K562 (cell line): ENCODE measurements at regions not wholly inside any gene's neighbourhood (a gene's known extent, or its start where the extent isn't known, plus 50 kb on each side); places are given as distances from the start of the nearest gene placed in this dataset.

Experiments
- ATAC-seq: fragments of 200-7000 bp; cut with Tn5 transposase; 3 replicates; pipeline ENCODE4 v1.9.1; 2020; ENCODE audit warnings: moderate library complexity
- BruUV-seq: library from RNA; stranded (reverse); fragments of 400-500 nt; replicated peaks from 2 replicates; lab custom pipeline; 2021; lab: Mats Ljungman, UMichigan
- CTCF ChIA-PET: fragments of 300-600 bp; formaldehyde crosslinking; extraction: SDS; loops from one replicate; lab custom pipeline; 2021; ENCODE audit warnings: low intra/inter-chr PET ratio; lab: Yijun Ruan, JAX
- POLR2A ChIA-PET: fragments of 300-600, 350-650 bp; sonication (Branson Sonifier 250); formaldehyde crosslinking; extraction: SDS; loops from one replicate; lab custom pipeline; 2021; ENCODE audit warnings: antibody characterized with exemption, inconsistent platforms; lab: Yijun Ruan, JAX
- DNase-seq, 4 experiments: peaks; one replicate each; pipeline versions ENCODE4 v3.0.0 to v3.0.0-alpha.2; 2011 to 2018; ENCODE audit warnings: low spot score in 3 of 4, mixed read lengths in 3 of 4; ENCODE audit errors: extremely low read depth in 1 of 4
- FAIRE-seq: peaks from 2 replicates; lab custom pipeline; 2011; peaks lifted over from hg19 to GRCh38; lab: Jason Lieb, UNC
- H2AFZ ChIP-seq: 2 replicates; pipeline ENCODE4 v1.6.0; 2011; ENCODE audit warnings: low read depth, low read length, control low read depth, inconsistent platforms
- H3K27ac ChIP-seq: fragments of 200-600 bp; 3 replicates; pipeline ENCODE4 v1.8.0; 2011; ENCODE audit warnings: low read depth, mild to moderate bottlenecking, control low read depth, inconsistent platforms, low read length, moderate library complexity, mixed read lengths; ENCODE audit errors: extremely low read depth
- H3K27me3 ChIP-seq, 2 experiments: fragments of 300-600 bp in 1 of 2; 2 replicates in 1 of 2; 3 replicates in 1 of 2; pipeline versions ENCODE4 v1.6.0 to v1.8.0; 2011; ENCODE audit warnings: inconsistent platforms in 2 of 2, low read length in 2 of 2, mild to moderate bottlenecking in 1 of 2, mixed read lengths in 1 of 2, moderate library complexity in 1 of 2; ENCODE audit not compliant: control insufficient read depth in 2 of 2, insufficient read depth in 2 of 2
- H3K36me3 ChIP-seq: fragments of 300-600 bp; 3 replicates; pipeline ENCODE4 v1.8.0; 2011; ENCODE audit warnings: mild to moderate bottlenecking, low read length, inconsistent platforms; ENCODE audit not compliant: control insufficient read depth, insufficient read depth
- H3K4me1 ChIP-seq, 2 experiments: fragments of 200-600 bp in 1 of 2; replicated peaks in 1 of 2; 2 replicates in 1 of 2; 3 replicates in 1 of 2; pipeline versions ENCODE4 v1.5.1 to v1.8.0; 2011; ENCODE audit warnings: inconsistent platforms in 2 of 2, low read length in 2 of 2, mild to moderate bottlenecking in 1 of 2, mixed read lengths in 1 of 2, moderate library complexity in 1 of 2; ENCODE audit not compliant: control insufficient read depth in 2 of 2, insufficient read depth in 2 of 2
- H3K4me2 ChIP-seq: 2 replicates; pipeline ENCODE4 v1.6.1; 2011; ENCODE audit warnings: low read length, control low read depth, inconsistent platforms, mixed read lengths; ENCODE audit not compliant: insufficient read depth
- H3K4me3 ChIP-seq: fragments of 200-600 bp; sonication (generic), shearing (Covaris generic); 2 replicates; pipeline ENCODE4 v1.5.1; 2016; ENCODE audit warnings: control low read depth, inconsistent platforms
- H3K79me2 ChIP-seq: fragments of 200-600 bp; 3 replicates; pipeline ENCODE4 v1.8.0; 2011; ENCODE audit warnings: low read length, inconsistent platforms; ENCODE audit not compliant: control insufficient read depth, insufficient read depth
- H3K9ac ChIP-seq, 2 experiments: 2 replicates each; pipeline versions ENCODE4 v1.6.0 to v1.6.1; 2011; ENCODE audit warnings: low read depth in 2 of 2, low read length in 2 of 2, control low read depth in 1 of 2, inconsistent platforms in 1 of 2, mild to moderate bottlenecking in 1 of 2, mixed read lengths in 1 of 2; ENCODE audit not compliant: insufficient read depth in 1 of 2
- H3K9me1 ChIP-seq: one replicate; pipeline ENCODE4 v1.6.0; 2011; ENCODE audit warnings: inconsistent platforms, mild to moderate bottlenecking, low read length, moderate library complexity; ENCODE audit not compliant: control insufficient read depth, insufficient read depth
- H3K9me3 ChIP-seq: replicated peaks from 2 replicates; pipeline ENCODE4 v1.5.1; 2011; ENCODE audit warnings: low read depth, low read length, inconsistent platforms; ENCODE audit not compliant: control insufficient read depth, insufficient read depth
- H4K20me1 ChIP-seq: replicated peaks from 2 replicates; pipeline ENCODE4 v1.6.1; 2011; ENCODE audit warnings: low read length, inconsistent platforms, mixed read lengths; ENCODE audit not compliant: control insufficient read depth, insufficient read depth
- CTBP1 ChIP-seq: fragments of 450-650 bp; IDR thresholded peaks from 2 replicates; pipeline ENCODE4 v1.6.1; 2016; ENCODE audit warnings: borderline replicate concordance
- CTCF ChIP-seq, 3 experiments: IDR thresholded peaks in 2 of 3; conservative IDR thresholded peaks in 1 of 3; 2 replicates each; pipeline ENCODE4 v1.5.1; 2011 to 2012; ENCODE audit warnings: low read length in 3 of 3, mild to moderate bottlenecking in 3 of 3, control low read depth in 2 of 3, improper control_type of control experiment in 1 of 3, inconsistent platforms in 1 of 3, low read depth in 1 of 3, mixed read lengths in 1 of 3, moderate library complexity in 1 of 3; ENCODE audit not compliant: insufficient read depth in 2 of 3
- MCM7 ChIP-seq, 2 experiments: fragments of 450-650 bp; IDR thresholded peaks; 2 replicates each; pipeline ENCODE4 v1.6.1; 2016 to 2018
- MED1 ChIP-seq: sonication (generic); formaldehyde crosslinking; IDR thresholded peaks from 2 replicates; pipeline ENCODE4 v1.8.1; 2023; ENCODE audit warnings: missing genetic modification reagents, borderline replicate concordance
- MTA2 ChIP-seq: fragments of 450-650 bp; IDR thresholded peaks from 2 replicates; pipeline ENCODE4 v1.6.1; 2016; ENCODE audit warnings: low read depth
- POLR3A ChIP-seq: IDR thresholded peaks from 2 replicates; pipeline ENCODE4 v1.6.1; 2011; ENCODE audit warnings: borderline replicate concordance, mild to moderate bottlenecking, moderate library complexity; ENCODE audit not compliant: insufficient read length, insufficient read depth; ENCODE audit errors: extremely low read depth
- SAFB ChIP-seq: fragments of 200-400 bp; formaldehyde crosslinking; IDR thresholded peaks from 2 replicates; pipeline ENCODE4 v1.6.1; 2017; ENCODE audit warnings: low read depth, low read length, borderline replicate concordance
- SMARCA5 ChIP-seq: fragments of 450-650 bp; IDR thresholded peaks from 2 replicates; pipeline ENCODE4 v1.6.1; 2016
- SOX6 ChIP-seq: fragments of 450-650 bp; IDR thresholded peaks from 2 replicates; pipeline ENCODE4 v1.6.1; 2014; ENCODE audit warnings: mild to moderate bottlenecking
- STAT5B ChIP-seq: fragments of 250-450 bp; sonication (Bioruptor Pico); IDR thresholded peaks from 2 replicates; pipeline ENCODE4 v1.8.0; 2021; ENCODE audit warnings: mild to moderate bottlenecking, inconsistent platforms
- ZBTB12 ChIP-seq: fragments of 250-450 bp; sonication (Bioruptor Pico); IDR thresholded peaks from 2 replicates; pipeline ENCODE4 v1.4.0; 2020
- ZKSCAN3 ChIP-seq: fragments of 250-450 bp; sonication (Bioruptor Pico); IDR thresholded peaks from 2 replicates; pipeline ENCODE4 v1.4.0; 2020
- ZNF134 ChIP-seq: fragments of 250-450 bp; sonication (Bioruptor Pico); conservative IDR thresholded peaks from 2 replicates; pipeline ENCODE4 v1.4.0; 2020
- WGBS: fragments of 100-300 bp; shearing (Covaris generic); methylation state at CpG from one replicate; pipeline ENCODE4 v1.1.6; 2016; ENCODE audit warnings: low coverage, mixed read lengths; ENCODE audit not compliant: insufficient coverage; ENCODE audit errors: missing lambda C conversion rate; 5-methylcytosine and 5-hydroxymethylcytosine counted together
- in situ Hi-C: fragments of 300-500 bp; cut with MboI; formaldehyde crosslinking; loops from 4 replicates; pipeline ENCODE4 v1.15.0; 2018; ENCODE audit warnings: inconsistent platforms, mixed read lengths
- intact Hi-C: fragments of 100-400 bp; cut with micrococcal nuclease; formaldehyde crosslinking; loops from 2 replicates; pipeline ENCODE4 v1.14.2; 2022
- TF ChIP-seq, protein P1 (sequence below): fragments of 250-450 bp; sonication (Bioruptor Pico); IDR thresholded peaks from 2 replicates; pipeline ENCODE4 v1.4.0; 2020; ENCODE audit warnings: mild to moderate bottlenecking

- intact Hi-C loops (no loop called here), in situ Hi-C loops (no loop called here)
- no peak for ATAC-seq
- FAIRE-seq, result no peak
- Histone ChIP-seq H3K4me3 (no peak overlapping the region), H3K36me3 (no peaks in the 10 kb centered on the region), H4K20me1 (no peaks in the 10 kb centered on the region), H3K9me3 (no peaks in the 10 kb centered on the region), H3K9ac (no peak overlapping the region), H3K4me1 (no peaks in the 10 kb centered on the region), H3K27me3 (no peaks in the 10 kb centered on the region), H3K27ac (no peak overlapping the region), H3K79me2 (no peaks in the 10 kb centered on the region), H3K4me2 (no peak overlapping the region), H3K9me1 (no peaks in the 10 kb centered on the region), H2AFZ (no peak overlapping the region)
- DNase-seq, result peak in 1 of 4 experiments; percentile 3
- under 1% methylated on average over 12 of the region's 12 CpGs for WGBS
- no peak for TF ChIP-seq ZNF134 (CRISPR knock-in tag)
- TF ChIP-seq MED1 (CRISPR knock-in tag), result no peak
- no peak for TF ChIP-seq SMARCA5
- peak in 1 of 3 experiments; percentile 13; a peak in 1 of 6 replicates for TF ChIP-seq CTCF (IDR thresholded peaks at IDR 0.05 in 2 of 3, conservative IDR thresholded peaks at IDR 0.05 in 1 of 3; ENCODE audit: insufficient read depth in 2 of 3, low read depth in 1 of 3, low read length in 3 of 3)
- no TSS peak for BruUV-seq
- CTCF ChIA-PET, result no interaction called here
- POLR2A ChIA-PET, result no interaction called here
These were observed 166.8 kb upstream of the GRIK2 start for GRCh38 chr6:101226677-101227135.

DNA sequence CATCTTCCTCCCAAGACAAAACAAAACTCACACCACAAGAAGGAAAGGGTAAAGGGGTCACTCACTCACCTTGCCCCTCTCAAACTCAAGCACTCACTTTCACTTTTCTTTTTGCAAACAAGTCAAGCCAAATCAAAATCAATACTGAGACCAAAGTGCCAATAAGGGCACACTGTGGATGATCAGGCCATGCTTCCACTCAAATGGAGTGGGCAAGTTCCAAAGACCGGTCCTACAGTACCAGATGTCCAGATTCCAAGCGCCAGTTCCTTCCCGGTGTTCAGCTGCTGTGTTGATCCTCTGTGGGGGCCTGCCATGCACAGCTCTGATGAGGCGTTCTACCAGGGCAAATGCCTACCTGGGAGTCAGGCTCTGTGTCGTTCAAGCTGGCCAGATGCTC is 162.6 kb upstream of the GRIK2 start:
- H3K36me3 ChIP-seq, result no peaks in the 10 kb centered on the region
- no peak overlapping the region for H3K9ac ChIP-seq
- no peak overlapping the region for H3K4me3 ChIP-seq
- no peak for FAIRE-seq
- ChIA-PET CTCF (no interaction called here), POLR2A (no interaction called here)
- no peak overlapping the region for H3K27ac ChIP-seq
- H3K9me1 ChIP-seq, result no peaks in the 10 kb centered on the region
- H3K4me2 ChIP-seq, result no peak overlapping the region
- no peak for ATAC-seq
- DNase-seq, result no peak
- no TSS peak for BruUV-seq
- WGBS, result 0% methylated on average over 5 of the region's 5 CpGs
- intact Hi-C loops (no loop called here), in situ Hi-C loops (no loop called here)
- no peaks in the 10 kb centered on the region for H3K79me2 ChIP-seq
- no peaks in the 10 kb centered on the region for H4K20me1 ChIP-seq
- no peaks in the 10 kb centered on the region for H3K9me3 ChIP-seq
- no peaks in the 10 kb centered on the region for H3K4me1 ChIP-seq
- H3K27me3 ChIP-seq, result no peaks in the 10 kb centered on the region
- no peak overlapping the region for H2AFZ ChIP-seq
- TF ChIP-seq STAT5B (CRISPR knock-in tag) (no peak), ZKSCAN3 (CRISPR knock-in tag) (no peak), SAFB (no peak), MCM7 (IDR thresholded peaks at IDR 0.05) (no peak), CTBP1 (no peak), POLR3A (no peak), ZNF134 (CRISPR knock-in tag) (no peak), SOX6 (no peak), MTA2 (no peak), ZBTB12 (CRISPR knock-in tag) (no peak)
- TF ChIP-seq, protein P1, sequence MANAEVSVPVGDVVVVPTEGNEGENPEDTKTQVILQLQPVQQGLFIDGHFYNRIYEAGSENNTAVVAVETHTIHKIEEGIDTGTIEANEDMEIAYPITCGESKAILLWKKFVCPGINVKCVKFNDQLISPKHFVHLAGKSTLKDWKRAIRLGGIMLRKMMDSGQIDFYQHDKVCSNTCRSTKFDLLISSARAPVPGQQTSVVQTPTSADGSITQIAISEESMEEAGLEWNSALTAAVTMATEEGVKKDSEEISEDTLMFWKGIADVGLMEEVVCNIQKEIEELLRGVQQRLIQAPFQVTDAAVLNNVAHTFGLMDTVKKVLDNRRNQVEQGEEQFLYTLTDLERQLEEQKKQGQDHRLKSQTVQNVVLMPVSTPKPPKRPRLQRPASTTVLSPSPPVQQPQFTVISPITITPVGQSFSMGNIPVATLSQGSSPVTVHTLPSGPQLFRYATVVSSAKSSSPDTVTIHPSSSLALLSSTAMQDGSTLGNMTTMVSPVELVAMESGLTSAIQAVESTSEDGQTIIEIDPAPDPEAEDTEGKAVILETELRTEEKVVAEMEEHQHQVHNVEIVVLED (CRISPR knock-in tag), result no peak
